HEK293 (cell line): ENCODE measurements at regions not wholly inside any gene's neighbourhood (a gene's known extent, or its start where the extent isn't known, plus 50 kb on each side); places are given as distances from the start of the nearest gene placed in this dataset.

Source experiments
- CTCF ChIA-PET: fragments of 350-600 bp; formaldehyde crosslinking; extraction: SDS; loops from one replicate; lab custom pipeline; 2021; ENCODE audit warnings: antibody characterized with exemption; lab: Yijun Ruan, JAX
- POLR2A ChIA-PET: fragments of 300-600 bp; formaldehyde crosslinking; extraction: SDS; loops from one replicate; lab custom pipeline; 2020; ENCODE audit warnings: antibody characterized with exemption, inconsistent platforms; lab: Yijun Ruan, JAX
- H3K27ac ChIP-seq: fragments of 200-500 bp; sonication (Bioruptor generic); 2 replicates; pipeline ENCODE4 v1.5.1; 2014; ENCODE audit warnings: low read depth, low read length, control low read depth, inconsistent platforms; ENCODE audit errors: extremely low read depth
- H3K36me3 ChIP-seq, 2 experiments: fragments of 200-500 bp in 1 of 2; sonication (Bioruptor generic) in 1 of 2; 1 replicate in 1 of 2; 2 replicates in 1 of 2; pipeline ENCODE4 v1.5.1; 2014 to 2017; ENCODE audit warnings: inconsistent platforms in 2 of 2, low read length in 2 of 2; ENCODE audit not compliant: control insufficient read depth in 2 of 2, insufficient read depth in 1 of 2
- H3K4me1 ChIP-seq: fragments of 200-500 bp; sonication (Bioruptor generic); 2 replicates; pipeline ENCODE4 v1.5.1; 2014; ENCODE audit warnings: mild to moderate bottlenecking, low read length, inconsistent platforms; ENCODE audit not compliant: control insufficient read depth, insufficient read depth
- H3K4me3 ChIP-seq: 2 replicates; pipeline ENCODE4 v1.5.1; 2011; ENCODE audit warnings: low read depth, mild to moderate bottlenecking, control low read depth, low read length, moderate library complexity
- H3K9me3 ChIP-seq: fragments of 200-500 bp; sonication (Bioruptor generic); 2 replicates; pipeline ENCODE4 v1.5.1; 2014; ENCODE audit warnings: low read depth, low read length, inconsistent platforms; ENCODE audit not compliant: control insufficient read depth, insufficient read depth
- ATF2 ChIP-seq: fragments of 450-650 bp; formaldehyde crosslinking; IDR thresholded peaks from 2 replicates; pipeline ENCODE4 v1.5.1; 2016; ENCODE audit warnings: missing biosample characterization, missing genetic modification characterization, low read depth
- HOXA7 ChIP-seq: sonication (generic); formaldehyde crosslinking; IDR thresholded peaks from 2 replicates; pipeline ENCODE4 v1.8.1; 2022; ENCODE audit warnings: missing genetic modification reagents, borderline replicate concordance
- HOXD13 ChIP-seq: sonication (generic); formaldehyde crosslinking; IDR thresholded peaks from 2 replicates; pipeline ENCODE4 v1.8.0; 2022; ENCODE audit warnings: missing genetic modification reagents, borderline replicate concordance
- PRDM4 ChIP-seq: fragments of 450-650 bp; formaldehyde crosslinking; IDR thresholded peaks from 2 replicates; pipeline ENCODE4 v1.5.1; 2017; ENCODE audit warnings: missing biosample characterization, missing genetic modification characterization
- SP2 ChIP-seq: fragments of 450-650 bp; formaldehyde crosslinking; IDR thresholded peaks from 2 replicates; pipeline ENCODE4 v1.5.1; 2016; ENCODE audit warnings: missing biosample characterization, missing genetic modification characterization
- TCF7L2 ChIP-seq: IDR thresholded peaks from 2 replicates; pipeline ENCODE4 v1.6.1; 2011; ENCODE audit warnings: low read depth, mild to moderate bottlenecking, inconsistent platforms, low read length, moderate library complexity, borderline replicate concordance
- YY2 ChIP-seq: fragments of 450-650 bp; formaldehyde crosslinking; IDR thresholded peaks from 2 replicates; pipeline ENCODE4 v1.5.1; 2016; ENCODE audit warnings: missing biosample characterization, missing genetic modification characterization
- ZBTB17 ChIP-seq: fragments of 450-650 bp; formaldehyde crosslinking; IDR thresholded peaks from 2 replicates; pipeline ENCODE4 v1.5.1; 2016; ENCODE audit warnings: missing biosample characterization, missing genetic modification characterization
- ZBTB26 ChIP-seq: fragments of 450-650 bp; formaldehyde crosslinking; optimal IDR thresholded peaks from 2 replicates; pipeline ENCODE3; 2016; ENCODE audit warnings: missing biosample characterization, mild to moderate bottlenecking, missing genetic modification characterization
- ZBTB48 ChIP-seq: fragments of 450-650 bp; formaldehyde crosslinking; IDR thresholded peaks from 2 replicates; pipeline ENCODE4 v1.5.1; 2016; ENCODE audit warnings: missing biosample characterization, missing genetic modification characterization
- ZFP3 ChIP-seq: fragments of 450-650 bp; formaldehyde crosslinking; IDR thresholded peaks from 2 replicates; pipeline ENCODE4 v1.5.1; 2016; ENCODE audit warnings: low read depth, missing biosample characterization, missing genetic modification characterization
- ZFP37 ChIP-seq: fragments of 450-650 bp; formaldehyde crosslinking; IDR thresholded peaks from 2 replicates; pipeline ENCODE4 v1.5.1; 2016; ENCODE audit warnings: missing biosample characterization, missing genetic modification characterization
- ZNF175 ChIP-seq: fragments of 450-650 bp; formaldehyde crosslinking; IDR thresholded peaks from 2 replicates; pipeline ENCODE4 v1.5.1; 2016; ENCODE audit warnings: missing biosample characterization, missing genetic modification characterization
- ZNF223 ChIP-seq: fragments of 450-650 bp; formaldehyde crosslinking; IDR thresholded peaks from 2 replicates; pipeline ENCODE4 v1.5.1; 2016; ENCODE audit warnings: missing biosample characterization, missing genetic modification characterization
- ZNF311 ChIP-seq: fragments of 450-650 bp; formaldehyde crosslinking; IDR thresholded peaks from 2 replicates; pipeline ENCODE4 v1.5.1; 2017; ENCODE audit warnings: missing biosample characterization, missing genetic modification characterization, borderline replicate concordance
- ZNF341 ChIP-seq: fragments of 450-650 bp; formaldehyde crosslinking; IDR thresholded peaks from 2 replicates; pipeline ENCODE4; 2016; ENCODE audit warnings: low read depth, missing biosample characterization, missing genetic modification characterization
- ZNF416 ChIP-seq: fragments of 450-650 bp; formaldehyde crosslinking; IDR thresholded peaks from 2 replicates; pipeline ENCODE4 v1.5.1; 2016; ENCODE audit warnings: missing biosample characterization, missing genetic modification characterization
- ZNF433 ChIP-seq: fragments of 450-650 bp; formaldehyde crosslinking; IDR thresholded peaks from 2 replicates; pipeline ENCODE4 v1.5.1; 2016; ENCODE audit warnings: missing biosample characterization, missing genetic modification characterization, low read depth
- ZNF530 ChIP-seq: fragments of 450-650 bp; formaldehyde crosslinking; IDR thresholded peaks from 2 replicates; pipeline ENCODE4 v1.5.1; 2016; ENCODE audit warnings: low read depth, missing biosample characterization, missing genetic modification characterization
- ZNF549 ChIP-seq: fragments of 450-650 bp; IDR thresholded peaks from 2 replicates; pipeline ENCODE4 v1.5.1; 2018; ENCODE audit warnings: missing biosample characterization, missing genetic modification characterization, mild to moderate bottlenecking, inconsistent platforms, moderate library complexity
- ZNF558 ChIP-seq: fragments of 450-650 bp; formaldehyde crosslinking; IDR thresholded peaks from 2 replicates; pipeline ENCODE4 v1.5.1; 2016; ENCODE audit warnings: missing biosample characterization, missing genetic modification characterization
- ZNF571 ChIP-seq: fragments of 450-650 bp; formaldehyde crosslinking; IDR thresholded peaks from 2 replicates; pipeline ENCODE4 v1.5.0; 2017; ENCODE audit warnings: missing biosample characterization, missing genetic modification characterization
- ZNF600 ChIP-seq: fragments of 450-650 bp; formaldehyde crosslinking; IDR thresholded peaks from 2 replicates; pipeline ENCODE4 v1.5.1; 2016; ENCODE audit warnings: missing biosample characterization, missing genetic modification characterization
- ZNF623 ChIP-seq: fragments of 450-650 bp; formaldehyde crosslinking; IDR thresholded peaks from 2 replicates; pipeline ENCODE4 v1.5.1; 2016; ENCODE audit warnings: missing biosample characterization, missing genetic modification characterization
- ZNF660 ChIP-seq: fragments of 450-650 bp; IDR thresholded peaks from 2 replicates; pipeline ENCODE4 v1.5.1; 2018; ENCODE audit warnings: missing biosample characterization, mild to moderate bottlenecking, missing genetic modification characterization
- ZNF701 ChIP-seq: fragments of 450-650 bp; formaldehyde crosslinking; IDR thresholded peaks from 2 replicates; pipeline ENCODE4 v1.5.1; 2016; ENCODE audit warnings: missing biosample characterization, missing genetic modification characterization
- ZNF768 ChIP-seq: fragments of 450-650 bp; formaldehyde crosslinking; IDR thresholded peaks from 2 replicates; pipeline ENCODE4 v1.5.1; 2018; ENCODE audit warnings: missing biosample characterization, mild to moderate bottlenecking, missing genetic modification characterization
- ZNF843 ChIP-seq: fragments of 450-650 bp; formaldehyde crosslinking; IDR thresholded peaks from 2 replicates; pipeline ENCODE4 v1.5.1; 2016; ENCODE audit warnings: missing biosample characterization, missing genetic modification characterization
- ZSCAN23 ChIP-seq: fragments of 450-650 bp; formaldehyde crosslinking; IDR thresholded peaks from 2 replicates; pipeline ENCODE4 v1.5.1; 2016; ENCODE audit warnings: missing biosample characterization, missing genetic modification characterization

GRCh38 chr2:57429831-57430230, 616.8 kb upstream of the VRK2 start:
- H3K9me3 ChIP-seq, result no peaks in the 10 kb centered on the region
- H3K4me1 ChIP-seq, result no peaks in the 10 kb centered on the region
- H3K27ac ChIP-seq, result no peak overlapping the region
- no peaks in the 10 kb centered on the region for H3K36me3 ChIP-seq
- H3K4me3 ChIP-seq, result no peak overlapping the region
- POLR2A ChIA-PET, result no interaction called here
- TF ChIP-seq TCF7L2 (no peak), ZNF416 (tag by site-specific recombination) (no peak), SP2 (tag by site-specific recombination) (no peak), ZNF660 (no peak), ZNF530 (tag by site-specific recombination) (no peak), ZNF311 (tag by site-specific recombination) (no peak), YY2 (tag by site-specific recombination) (no peak), ZBTB17 (tag by site-specific recombination) (no peak), ZNF768 (tag by site-specific recombination) (no peak), ZSCAN23 (tag by site-specific recombination) (no peak), ZNF600 (no peak), ATF2 (tag by site-specific recombination) (no peak), ZNF223 (tag by site-specific recombination) (no peak), ZNF341 (tag by site-specific recombination) (no peak), HOXA7 (CRISPR knock-in tag) (no peak), ZNF701 (tag by site-specific recombination) (no peak), ZBTB48 (tag by site-specific recombination) (no peak), ZNF623 (tag by site-specific recombination) (no peak), ZNF549 (tag by site-specific recombination) (no peak)
- CTCF ChIA-PET, result interaction anchor here (0.6 kb wide), 1 partner anchor 148 kb away, joined by 3 read pairs; no protein-coding TSS in a partner anchor

GRCh38 chr2:57432528-57432927, 614.1 kb upstream of the VRK2 start:
- Histone ChIP-seq H3K36me3 (no peaks in the 10 kb centered on the region), H3K4me1 (no peaks in the 10 kb centered on the region), H3K4me3 (no peak overlapping the region), H3K9me3 (no peaks in the 10 kb centered on the region), H3K27ac (no peak overlapping the region)
- TF ChIP-seq ZNF558 (tag by site-specific recombination), result no peak
- TF ChIP-seq ZFP37 (tag by site-specific recombination), result no peak
- TF ChIP-seq ZNF843, result no peak
- no peak for TF ChIP-seq PRDM4
- TF ChIP-seq ZFP3 (tag by site-specific recombination), result no peak
- no peak for TF ChIP-seq ZNF433 (tag by site-specific recombination)
- TF ChIP-seq ZNF175, result no peak
- no peak for TF ChIP-seq ZNF600
- no peak for TF ChIP-seq ZBTB26 (tag by site-specific recombination)
- no peak for TF ChIP-seq ZNF571 (tag by site-specific recombination)
- TF ChIP-seq HOXD13 (CRISPR knock-in tag), result no peak
- POLR2A ChIA-PET, result no interaction called here
- CTCF ChIA-PET, result interaction anchor here (0.7 kb wide), 1 partner anchor 65 kb away, joined by 3 read pairs; no protein-coding TSS in a partner anchor
